ENCODE measurements at regions not wholly inside any gene's neighbourhood (a gene's known extent, or its start where the extent isn't known, plus 50 kb on each side); places are given as distances from the start of the nearest gene placed in this dataset.
"Not testable (repeated sequence)": the region's sequence is repeated elsewhere in the genome, so short reads cannot be mapped to it uniquely, and the experiment has no call there.

GRCh38 chr6:84353459-84354423 is 126.3 kb upstream of the CEP162 start:
- DNase-seq (ENCODE audit: low read depth, low spot score), result no peak

- DNase-seq (ENCODE audit: low read depth, low spot score), result no peak
Observed at GRCh38 chr6:84350397-84350796, 123.0 kb upstream of the CEP162 start.

GRCh38 chr6:84349542-84349941 is 122.1 kb upstream of the CEP162 start:
- no peak for DNase-seq (ENCODE audit: low read depth, low spot score)

GRCh38 chr6:84348801-84349200 is 121.4 kb upstream of the CEP162 start:
- DNase-seq (ENCODE audit: low read depth, low spot score), result no peak

- no peak for DNase-seq (ENCODE audit: low read depth, low spot score)
Observed at GRCh38 chr6:84346372-84346771, 118.9 kb upstream of the CEP162 start.

GRCh38 chr6:84344005-84344404 is 116.6 kb upstream of the CEP162 start:
- DNase-seq (ENCODE audit: low read depth, low spot score), result no peak

- no peak for DNase-seq (ENCODE audit: low read depth, low spot score)
Observed at GRCh38 chr6:84340422-84340821, 113.0 kb upstream of the CEP162 start.

GRCh38 chr6:84333842-84334241 is 106.4 kb upstream of the CEP162 start:
- DNase-seq (ENCODE audit: low read depth, low spot score), result no peak

- DNase-seq (ENCODE audit: low read depth, low spot score), result no peak
Observed at GRCh38 chr6:84332139-84333034, 104.9 kb upstream of the CEP162 start.

- no peak for DNase-seq (ENCODE audit: low read depth, low spot score)
Observed at GRCh38 chr6:84330325-84330724, 102.9 kb upstream of the CEP162 start.

- no peak for DNase-seq (ENCODE audit: low read depth, low spot score)
Observed at GRCh38 chr6:84329516-84329915, 102.1 kb upstream of the CEP162 start.

GRCh38 chr6:84329077-84329476 is 101.6 kb upstream of the CEP162 start:
- no peak for DNase-seq (ENCODE audit: low read depth, low spot score)

GRCh38 chr6:84317463-84317862 is 90.0 kb upstream of the CEP162 start:
- DNase-seq (ENCODE audit: low read depth, low spot score), result no peak

- DNase-seq (ENCODE audit: low read depth, low spot score), result no peak
Observed at GRCh38 chr6:84314377-84314898, 87.0 kb upstream of the CEP162 start.

- no peak for DNase-seq (ENCODE audit: low read depth, low spot score)
Observed at GRCh38 chr6:84309336-84309735, 81.9 kb upstream of the CEP162 start.

- DNase-seq (ENCODE audit: low read depth, low spot score), result no peak
Observed at GRCh38 chr6:84304881-84305280, 77.4 kb upstream of the CEP162 start.

- DNase-seq (ENCODE audit: low read depth, low spot score), result not testable (repeated sequence)
Observed at GRCh38 chr6:84291033-84291432, 63.6 kb upstream of the CEP162 start.

- no peak for DNase-seq (ENCODE audit: low read depth, low spot score)
Observed at GRCh38 chr6:84284428-84285049, 57.1 kb upstream of the CEP162 start.

- DNase-seq (ENCODE audit: low read depth, low spot score), result no peak
Observed at GRCh38 chr6:84282550-84282949, 55.1 kb upstream of the CEP162 start.

- DNase-seq (ENCODE audit: low read depth, low spot score), result no peak
Observed at GRCh38 chr6:84280639-84281038, 53.2 kb upstream of the CEP162 start.

- DNase-seq (ENCODE audit: low read depth, low spot score), result no peak
Observed at GRCh38 chr6:84280030-84280429, 52.6 kb upstream of the CEP162 start.

All from smooth muscle cell of the brain vasculature (primary cell).